ENCODE measurements at regions not wholly inside any gene's neighbourhood (a gene's known extent, or its start where the extent isn't known, plus 50 kb on each side); places are given as distances from the start of the nearest gene placed in this dataset.
"Not testable (repeated sequence)": the region's sequence is repeated elsewhere in the genome, so short reads cannot be mapped to it uniquely, and the experiment has no call there.

- H3K27me3 Mint-ChIP-seq = peaks cover 14 to 36% of the 10 kb centered on the region in 2 donors
Measured at GRCh38 chr9:2415326-2415725, 206.3 kb upstream of the VLDLR start.

GRCh38 chr9:2417730-2418129, 203.9 kb upstream of the VLDLR start:
- ATAC-seq (no peak), DNase-seq (ENCODE audit: low spot score) (no peak)
- Mint-ChIP-seq H3K27me3 (peaks cover 14 to 33% of the 10 kb centered on the region in 2 donors), H3K9me3 (no peaks in the 10 kb centered on the region), H3K4me1 (ENCODE audit: low read depth in 2 of 2) (no peaks in the 10 kb centered on the region), H3K36me3 (no peaks in the 10 kb centered on the region), H3K4me3 (no peak overlapping the region), H3K27ac (no peak overlapping the region)

More at GRCh38 chr9:2415326-2415725, 206.3 kb upstream of the VLDLR start:
- Mint-ChIP-seq H3K36me3 (no peaks in the 10 kb centered on the region), H3K4me1 (ENCODE audit: low read depth in 2 of 2) (no peaks in the 10 kb centered on the region), H3K4me3 (no peak overlapping the region), H3K9me3 (peaks cover 3% of the 10 kb centered on the region), H3K27ac (no peak overlapping the region)
- DNase-seq (ENCODE audit: low spot score) (no peak), ATAC-seq (no peak)

GRCh38 chr9:2418619-2419018, 203.0 kb upstream of the VLDLR start:
- H3K4me3 Mint-ChIP-seq = no peak overlapping the region
- DNase-seq (ENCODE audit: low spot score) (no peak), ATAC-seq (no peak)
- no peaks in the 10 kb centered on the region for H3K4me1 Mint-ChIP-seq (ENCODE audit: low read depth in 2 of 2)
- no peaks in the 10 kb centered on the region for H3K9me3 Mint-ChIP-seq
- peaks cover 14 to 33% of the 10 kb centered on the region in 2 donors for H3K27me3 Mint-ChIP-seq
- no peak overlapping the region for H3K27ac Mint-ChIP-seq
- H3K36me3 Mint-ChIP-seq = no peaks in the 10 kb centered on the region

GRCh38 chr9:2419347-2419746, 202.2 kb upstream of the VLDLR start:
- no peaks in the 10 kb centered on the region for H3K9me3 Mint-ChIP-seq
- no peak overlapping the region for H3K27ac Mint-ChIP-seq
- ATAC-seq (no peak), DNase-seq (ENCODE audit: low spot score) (no peak)
- H3K27me3 Mint-ChIP-seq = peaks cover 11 to 33% of the 10 kb centered on the region in 2 donors
- H3K36me3 Mint-ChIP-seq = no peaks in the 10 kb centered on the region
- no peaks in the 10 kb centered on the region for H3K4me1 Mint-ChIP-seq (ENCODE audit: low read depth in 2 of 2)
- H3K4me3 Mint-ChIP-seq = no peak overlapping the region

- Mint-ChIP-seq H3K9me3 (no peaks in the 10 kb centered on the region), H3K27me3 (peaks cover 7 to 33% of the 10 kb centered on the region in 2 donors), H3K27ac (no peak overlapping the region), H3K4me1 (ENCODE audit: low read depth in 2 of 2) (no peaks in the 10 kb centered on the region), H3K4me3 (no peak overlapping the region), H3K36me3 (no peaks in the 10 kb centered on the region)
- DNase-seq (ENCODE audit: low spot score) (no peak), ATAC-seq (no peak)
Measured at GRCh38 chr9:2420543-2420942, 201.0 kb upstream of the VLDLR start.

- Mint-ChIP-seq H3K4me1 (ENCODE audit: low read depth in 2 of 2) (no peaks in the 10 kb centered on the region), H3K4me3 (no peak overlapping the region), H3K27ac (no peak overlapping the region), H3K9me3 (no peaks in the 10 kb centered on the region), H3K27me3 (peaks cover 0 to 17% of the 10 kb centered on the region in 2 donors), H3K36me3 (no peaks in the 10 kb centered on the region)
- ATAC-seq (no peak), DNase-seq (ENCODE audit: low spot score) (no peak)
Measured at GRCh38 chr9:2424619-2425033, 197.0 kb upstream of the VLDLR start.

GRCh38 chr9:2425676-2426075, 195.9 kb upstream of the VLDLR start:
- Mint-ChIP-seq H3K4me1 (ENCODE audit: low read depth in 2 of 2) (no peaks in the 10 kb centered on the region), H3K4me3 (no peak overlapping the region), H3K9me3 (no peaks in the 10 kb centered on the region), H3K27me3 (peaks cover 0 to 17% of the 10 kb centered on the region in 2 donors), H3K27ac (no peak overlapping the region), H3K36me3 (no peaks in the 10 kb centered on the region)
- ATAC-seq (no peak), DNase-seq (ENCODE audit: low spot score) (no peak)

GRCh38 chr9:2427120-2427891, 194.3 kb upstream of the VLDLR start:
- Mint-ChIP-seq H3K36me3 (no peaks in the 10 kb centered on the region), H3K27me3 (peaks cover 0 to 8% of the 10 kb centered on the region in 2 donors), H3K9me3 (no peaks in the 10 kb centered on the region), H3K4me3 (no peak overlapping the region), H3K4me1 (ENCODE audit: low read depth in 2 of 2) (no peaks in the 10 kb centered on the region), H3K27ac (no peak overlapping the region)
- ATAC-seq (no peak), DNase-seq (ENCODE audit: low spot score) (no peak)

GRCh38 chr9:2439957-2440356, 181.6 kb upstream of the VLDLR start:
- H3K4me3 Mint-ChIP-seq = no peak overlapping the region
- H3K27me3 Mint-ChIP-seq = peaks cover 6 to 40% of the 10 kb centered on the region in 2 donors
- H3K4me1 Mint-ChIP-seq (ENCODE audit: low read depth in 2 of 2) = no peaks in the 10 kb centered on the region
- H3K27ac Mint-ChIP-seq = no peak overlapping the region
- ATAC-seq (no peak), DNase-seq (ENCODE audit: low spot score) (no peak)
- H3K36me3 Mint-ChIP-seq = peaks cover 24% of the 10 kb centered on the region
- peaks cover 28% of the 10 kb centered on the region for H3K9me3 Mint-ChIP-seq

- not testable (repeated sequence) for DNase-seq (ENCODE audit: low spot score); H3K4me1 Mint-ChIP-seq (ENCODE audit: low read depth in 2 of 2); ATAC-seq; H3K27ac Mint-ChIP-seq; H3K4me3 Mint-ChIP-seq
- H3K36me3 Mint-ChIP-seq = peaks cover 14% of the 10 kb centered on the region
- peaks cover 18% of the 10 kb centered on the region for H3K9me3 Mint-ChIP-seq
- peaks cover 0 to 14% of the 10 kb centered on the region in 2 donors for H3K27me3 Mint-ChIP-seq
Measured at GRCh38 chr9:2443933-2444332, 177.7 kb upstream of the VLDLR start.

GRCh38 chr9:2448193-2448738, 173.3 kb upstream of the VLDLR start:
- no peak for ATAC-seq
- Mint-ChIP-seq H3K36me3 (no peaks in the 10 kb centered on the region), H3K4me1 (ENCODE audit: low read depth in 2 of 2) (no peaks in the 10 kb centered on the region), H3K27me3 (peaks cover 0 to 7% of the 10 kb centered on the region in 2 donors), H3K27ac (no peak overlapping the region), H3K9me3 (peaks cover 8% of the 10 kb centered on the region), H3K4me3 (no peak overlapping the region)
- no peak for DNase-seq (ENCODE audit: low spot score)

- Mint-ChIP-seq H3K36me3 (no peaks in the 10 kb centered on the region), H3K4me3 (no peak overlapping the region), H3K27ac (no peak overlapping the region), H3K4me1 (ENCODE audit: low read depth in 2 of 2) (no peaks in the 10 kb centered on the region), H3K27me3 (peaks cover 0 to 21% of the 10 kb centered on the region in 2 donors), H3K9me3 (no peaks in the 10 kb centered on the region)
- DNase-seq (ENCODE audit: low spot score) (no peak), ATAC-seq (no peak)
Measured at GRCh38 chr9:2453106-2453505, 168.5 kb upstream of the VLDLR start.

- Mint-ChIP-seq H3K27me3 (peaks cover 0 to 21% of the 10 kb centered on the region in 2 donors), H3K4me1 (ENCODE audit: low read depth in 2 of 2) (no peaks in the 10 kb centered on the region), H3K27ac (no peak overlapping the region), H3K9me3 (no peaks in the 10 kb centered on the region), H3K4me3 (no peak overlapping the region), H3K36me3 (no peaks in the 10 kb centered on the region)
- no peak for DNase-seq (ENCODE audit: low spot score)
- ATAC-seq = no peak
Measured at GRCh38 chr9:2453701-2454100, 167.9 kb upstream of the VLDLR start.

- DNase-seq (ENCODE audit: low spot score) (no peak), ATAC-seq (no peak)
- Mint-ChIP-seq H3K27me3 (peaks cover 15 to 49% of the 10 kb centered on the region in 2 donors), H3K4me3 (no peak overlapping the region), H3K27ac (no peak overlapping the region), H3K4me1 (ENCODE audit: low read depth in 2 of 2) (no peaks in the 10 kb centered on the region), H3K9me3 (no peaks in the 10 kb centered on the region), H3K36me3 (peaks cover 3% of the 10 kb centered on the region)
Measured at GRCh38 chr9:2459756-2460155, 161.8 kb upstream of the VLDLR start.

All from natural killer cell treated with Interleukin-12 subunit alpha and Interleukin-12 subunit beta and Interleukin-15 and Interleukin-18, amount 100 ng/mL, for 72 hours (primary cell).